DND-41 (cell line): ENCODE measurements at regions not wholly inside any gene's neighbourhood (a gene's known extent, or its start where the extent isn't known, plus 50 kb on each side); places are given as distances from the start of the nearest gene placed in this dataset.
A peak's percentile ranks its signal among the peaks of the same experiment; 100 is the strongest.

Experiments
- ATAC-seq: fragments of 200-7000 bp; cut with Tn5 transposase; 3 replicates; pipeline ENCODE4 v1.9.1; 2021; ENCODE audit warnings: low read depth; ENCODE audit not compliant: insufficient read depth
- DNase-seq: peaks from one replicate; pipeline ENCODE4 v3.0.0-alpha.2; 2020
- H2AFZ ChIP-seq: 2 replicates; pipeline ENCODE4 v1.6.0; 2012; ENCODE audit warnings: low read depth, low read length
- H3K27ac ChIP-seq: 2 replicates; pipeline ENCODE4 v1.5.1; 2012; ENCODE audit warnings: low read length, inconsistent platforms
- H3K27me3 ChIP-seq: fragments of 200-600 bp; sonication (generic); 2 replicates; pipeline ENCODE4 v1.6.0; 2012; ENCODE audit warnings: low read length, mild to moderate bottlenecking, inconsistent platforms; ENCODE audit not compliant: insufficient read depth, poor library complexity
- H3K36me3 ChIP-seq: 2 replicates; pipeline ENCODE4 v1.5.1; 2012; ENCODE audit warnings: low read length, inconsistent platforms; ENCODE audit not compliant: insufficient read depth
- H3K4me1 ChIP-seq: 2 replicates; pipeline ENCODE4 v1.5.1; 2012; ENCODE audit warnings: mild to moderate bottlenecking, low read length; ENCODE audit not compliant: insufficient read depth
- H3K4me2 ChIP-seq: 2 replicates; pipeline ENCODE4 v1.6.0; 2012; ENCODE audit warnings: mild to moderate bottlenecking, moderate library complexity, low read length, inconsistent platforms; ENCODE audit not compliant: insufficient read depth
- H3K4me3 ChIP-seq, 2 experiments: fragments of 200-600 bp in 1 of 2; shearing (Covaris generic) in 1 of 2; 2 replicates each; pipeline ENCODE4 v1.5.1; 2012 to 2016; ENCODE audit warnings: inconsistent platforms in 2 of 2, low read length in 2 of 2, mild to moderate bottlenecking in 2 of 2, low read depth in 1 of 2, moderate library complexity in 1 of 2
- H3K79me2 ChIP-seq: 2 replicates; pipeline ENCODE4 v1.6.0; 2012; ENCODE audit warnings: low read length, inconsistent platforms; ENCODE audit not compliant: insufficient read depth
- H3K9ac ChIP-seq: 2 replicates; pipeline ENCODE4 v1.6.0; 2012; ENCODE audit warnings: low read depth, mild to moderate bottlenecking, inconsistent platforms, low read length, moderate library complexity
- H3K9me3 ChIP-seq: 2 replicates; pipeline ENCODE4 v1.5.1; 2012; ENCODE audit warnings: low read length, moderate library complexity, mild to moderate bottlenecking, inconsistent platforms; ENCODE audit not compliant: insufficient read depth, severe bottlenecking
- H4K20me1 ChIP-seq: 2 replicates; pipeline ENCODE4 v1.6.0; 2012; ENCODE audit warnings: low read length; ENCODE audit not compliant: insufficient read depth
- EZH2 ChIP-seq: IDR thresholded peaks from 3 replicates; pipeline ENCODE4 v1.6.1; 2012; ENCODE audit warnings: borderline replicate concordance, low read depth, mild to moderate bottlenecking, moderate library complexity, low read length, inconsistent platforms; ENCODE audit not compliant: severe bottlenecking
- TF ChIP-seq, protein P1 (sequence below): IDR thresholded peaks from 2 replicates; pipeline ENCODE4 v1.5.1; 2012; ENCODE audit warnings: borderline replicate concordance, low read length, moderate library complexity, mild to moderate bottlenecking; ENCODE audit not compliant: poor library complexity, severe bottlenecking; ENCODE audit errors: extremely low read depth

DNA sequence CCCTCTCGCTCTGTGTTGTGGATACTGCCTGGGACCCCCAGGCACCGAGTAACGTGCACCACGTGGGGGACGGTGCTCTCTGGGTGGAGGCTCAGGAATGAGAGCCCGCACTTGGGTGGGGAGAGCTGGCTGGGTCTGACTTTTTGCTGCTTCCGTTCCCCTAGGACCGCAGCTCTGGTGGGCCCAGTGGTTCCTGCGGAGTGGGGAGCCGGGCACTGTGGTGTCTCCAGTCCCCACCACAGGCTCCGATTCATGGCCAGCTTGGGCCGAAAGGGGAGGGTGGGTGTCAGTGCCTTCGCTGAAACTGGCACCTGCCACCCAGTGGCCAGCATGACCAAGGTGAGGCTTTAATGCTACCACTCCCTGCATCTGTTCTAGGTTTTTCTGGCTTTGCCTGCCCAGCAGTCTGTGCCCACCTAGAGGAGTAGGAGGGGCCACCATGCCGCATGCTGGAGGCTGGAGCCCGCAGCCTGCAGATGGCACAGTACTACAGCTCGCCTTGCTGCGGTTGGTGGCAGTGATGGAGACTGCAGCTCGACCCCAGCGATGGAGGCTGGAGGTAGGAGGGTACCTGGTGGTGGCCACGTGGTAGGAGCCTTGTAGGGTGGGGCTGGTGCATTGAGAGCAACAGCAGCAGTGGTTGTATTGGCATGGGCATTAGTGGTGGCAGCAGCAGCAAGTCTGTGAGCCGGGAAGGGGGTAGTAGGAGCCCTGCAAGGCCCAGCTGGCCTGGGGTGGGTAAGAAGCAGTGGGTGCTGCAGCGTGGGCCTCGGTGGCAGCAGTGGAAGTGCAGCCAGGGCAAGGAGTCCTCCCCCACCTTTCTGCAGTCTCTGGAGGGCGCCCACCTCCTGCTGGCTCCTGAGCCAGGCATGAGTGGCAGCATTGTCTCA, 118.8 kb upstream of the VPREB1 start:
- ATAC-seq (peak; percentile 88), DNase-seq (peak; percentile 57)
- no peaks in the 10 kb centered on the region for H4K20me1 ChIP-seq
- TF ChIP-seq EZH2 = no peak
- TF ChIP-seq, protein P1, sequence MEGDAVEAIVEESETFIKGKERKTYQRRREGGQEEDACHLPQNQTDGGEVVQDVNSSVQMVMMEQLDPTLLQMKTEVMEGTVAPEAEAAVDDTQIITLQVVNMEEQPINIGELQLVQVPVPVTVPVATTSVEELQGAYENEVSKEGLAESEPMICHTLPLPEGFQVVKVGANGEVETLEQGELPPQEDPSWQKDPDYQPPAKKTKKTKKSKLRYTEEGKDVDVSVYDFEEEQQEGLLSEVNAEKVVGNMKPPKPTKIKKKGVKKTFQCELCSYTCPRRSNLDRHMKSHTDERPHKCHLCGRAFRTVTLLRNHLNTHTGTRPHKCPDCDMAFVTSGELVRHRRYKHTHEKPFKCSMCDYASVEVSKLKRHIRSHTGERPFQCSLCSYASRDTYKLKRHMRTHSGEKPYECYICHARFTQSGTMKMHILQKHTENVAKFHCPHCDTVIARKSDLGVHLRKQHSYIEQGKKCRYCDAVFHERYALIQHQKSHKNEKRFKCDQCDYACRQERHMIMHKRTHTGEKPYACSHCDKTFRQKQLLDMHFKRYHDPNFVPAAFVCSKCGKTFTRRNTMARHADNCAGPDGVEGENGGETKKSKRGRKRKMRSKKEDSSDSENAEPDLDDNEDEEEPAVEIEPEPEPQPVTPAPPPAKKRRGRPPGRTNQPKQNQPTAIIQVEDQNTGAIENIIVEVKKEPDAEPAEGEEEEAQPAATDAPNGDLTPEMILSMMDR = no peak
- H2AFZ ChIP-seq = no peak overlapping the region
- H3K27me3 ChIP-seq = peaks cover 54% of the 10 kb centered on the region
- no peaks in the 10 kb centered on the region for H3K36me3 ChIP-seq
- no peaks in the 10 kb centered on the region for H3K9me3 ChIP-seq
- no peak overlapping the region for H3K9ac ChIP-seq
- peak overlapping the region; percentile 41 for H3K4me2 ChIP-seq
- peaks cover 12% of the 10 kb centered on the region for H3K4me1 ChIP-seq
- H3K79me2 ChIP-seq = no peaks in the 10 kb centered on the region
- H3K27ac ChIP-seq = no peak overlapping the region
- H3K4me3 ChIP-seq = no peak overlapping the region

DNA sequence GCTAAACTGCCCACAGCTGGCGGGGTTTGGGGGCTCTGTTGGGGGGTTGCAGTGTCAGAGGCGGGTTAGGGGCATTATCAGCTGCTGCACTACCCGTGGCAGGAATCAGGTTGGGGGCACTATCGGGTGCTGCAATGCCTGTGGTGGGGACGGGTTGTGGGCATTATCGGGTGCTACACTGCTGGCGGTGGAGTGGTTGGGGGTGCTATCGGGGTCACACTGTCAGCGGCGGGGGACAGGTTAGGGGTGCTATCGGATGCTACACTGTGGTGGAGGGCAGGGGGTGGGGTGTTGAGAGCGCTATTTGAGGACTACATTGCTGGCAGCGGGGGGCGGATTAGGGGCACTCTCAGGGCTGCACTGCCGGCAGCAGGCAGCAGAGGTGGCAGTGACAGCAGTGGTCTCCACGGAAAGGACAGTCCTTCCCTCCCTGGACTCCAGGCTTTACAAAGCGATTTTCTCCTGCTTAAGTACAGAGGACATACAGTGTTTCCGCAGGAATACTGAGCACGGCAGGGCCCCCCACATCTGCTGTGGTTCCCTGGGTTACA, 119.5 kb upstream of the VPREB1 start:
- H3K27ac ChIP-seq = no peak overlapping the region
- peak; percentile 10 for DNase-seq
- no peak overlapping the region for H3K4me3 ChIP-seq
- ATAC-seq = no peak; the same call in 2 of the 3 replicates
- peaks cover 12% of the 10 kb centered on the region for H3K4me1 ChIP-seq
- no peak overlapping the region for H3K9ac ChIP-seq
- H3K79me2 ChIP-seq = no peaks in the 10 kb centered on the region
- H2AFZ ChIP-seq = no peak overlapping the region
- peaks cover 53% of the 10 kb centered on the region for H3K27me3 ChIP-seq
- no peaks in the 10 kb centered on the region for H3K9me3 ChIP-seq
- H3K4me2 ChIP-seq = peak overlapping the region; percentile 41
- no peaks in the 10 kb centered on the region for H4K20me1 ChIP-seq
- TF ChIP-seq, protein P1 = no peak
- TF ChIP-seq EZH2 = peak; percentile 30
- H3K36me3 ChIP-seq = no peaks in the 10 kb centered on the region

DNA sequence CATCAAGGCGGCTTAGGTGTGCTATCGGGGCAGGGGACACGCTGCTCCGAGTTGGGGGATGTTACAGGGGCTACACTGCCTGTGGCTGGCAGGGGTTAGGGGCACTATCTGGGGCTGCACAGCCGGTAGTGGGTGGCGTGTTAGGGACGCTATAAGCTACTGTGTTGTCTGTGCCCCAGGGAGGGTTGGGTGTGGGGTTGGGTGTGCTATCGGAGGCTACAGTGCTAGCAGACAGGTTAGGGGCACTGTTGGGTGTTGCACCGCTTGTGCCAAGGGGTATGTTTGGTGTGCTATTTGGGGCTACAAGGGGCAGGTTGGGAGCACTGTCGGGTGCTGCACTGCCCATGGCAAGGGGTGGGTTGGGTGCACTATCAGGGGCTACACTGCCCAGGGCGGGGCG, 120.2 kb upstream of the VPREB1 start:
- H3K4me3 ChIP-seq = no peak overlapping the region
- H3K79me2 ChIP-seq = no peaks in the 10 kb centered on the region
- no peak overlapping the region for H3K27ac ChIP-seq
- ATAC-seq = no peak
- peaks cover 46% of the 10 kb centered on the region for H3K27me3 ChIP-seq
- H3K4me1 ChIP-seq = peaks cover 12% of the 10 kb centered on the region
- H3K9ac ChIP-seq = no peak overlapping the region
- H2AFZ ChIP-seq = no peak overlapping the region
- no peak overlapping the region for H3K4me2 ChIP-seq
- TF ChIP-seq, protein P1 = no peak
- no peak for TF ChIP-seq EZH2
- no peaks in the 10 kb centered on the region for H3K36me3 ChIP-seq
- no peaks in the 10 kb centered on the region for H4K20me1 ChIP-seq
- DNase-seq = no peak
- no peaks in the 10 kb centered on the region for H3K9me3 ChIP-seq
